Endothelial cell of umbilical vein (primary cell): ENCODE measurements at regions not wholly inside any gene's neighbourhood (a gene's known extent, or its start where the extent isn't known, plus 50 kb on each side); places are given as distances from the start of the nearest gene placed in this dataset.

Source experiments
- BruUV-seq: library from RNA; stranded (reverse); fragments of 400-500 nt; replicated peaks from 2 replicates; lab custom pipeline; 2021; lab: Mats Ljungman, UMichigan
- CTCF ChIA-PET: fragments of 300-600, 350-600 bp; sonication (Branson Sonifier 250); formaldehyde crosslinking; loops from one replicate; lab custom pipeline; 2021; ENCODE audit warnings: antibody characterized with exemption, inconsistent platforms; lab: Charles Lee
- POLR2A ChIA-PET: fragments of 300-600, 350-600 bp; sonication (Branson Sonifier 250); formaldehyde crosslinking; loops from one replicate; lab custom pipeline; 2021; ENCODE audit warnings: antibody characterized with exemption, inconsistent platforms; lab: Charles Lee
- DNase-seq: peaks from one replicate; pipeline ENCODE4 v3.0.0-alpha.2; 2011; ENCODE audit warnings: low read depth, low spot score
- FAIRE-seq: peaks from 2 replicates; lab custom pipeline; 2011; peaks lifted over from hg19 to GRCh38; lab: Jason Lieb, UNC
- H2AFZ ChIP-seq: 2 replicates; pipeline ENCODE4 v1.6.0; 2012; ENCODE audit warnings: low read depth, low read length, control low read depth, inconsistent platforms
- H3K27ac ChIP-seq: 2 replicates; pipeline ENCODE4 v1.5.1; 2011; ENCODE audit warnings: low read depth, mild to moderate bottlenecking, control low read depth, low read length, moderate library complexity; ENCODE audit not compliant: insufficient read depth
- H3K27me3 ChIP-seq, 2 experiments: 2 replicates each; pipeline versions ENCODE4 v1.6.0 to v1.6.1; 2011; ENCODE audit warnings: low read length in 2 of 2, mixed read lengths in 1 of 2; ENCODE audit not compliant: control insufficient read depth in 2 of 2, insufficient read depth in 2 of 2
- H3K36me3 ChIP-seq, 2 experiments: 2 replicates in 1 of 2; 3 replicates in 1 of 2; pipeline ENCODE4 v1.5.1; 2011; ENCODE audit warnings: low read length in 2 of 2, mild to moderate bottlenecking in 1 of 2, moderate library complexity in 1 of 2; ENCODE audit not compliant: control insufficient read depth in 2 of 2, insufficient read depth in 2 of 2; ENCODE audit errors: extremely low read depth in 1 of 2
- H3K4me1 ChIP-seq: 3 replicates; pipeline ENCODE4 v1.5.1; 2011; ENCODE audit warnings: mild to moderate bottlenecking, low read length; ENCODE audit not compliant: control insufficient read depth, insufficient read depth; ENCODE audit errors: extremely low read depth
- H3K4me2 ChIP-seq: 2 replicates; pipeline ENCODE4 v1.6.1; 2011; ENCODE audit warnings: low read length, control low read depth, mixed read lengths; ENCODE audit not compliant: insufficient read depth
- H3K4me3 ChIP-seq, 3 experiments: fragments of 200-600 bp in 1 of 3; sonication (generic), shearing (Covaris generic) in 1 of 3; replicated peaks in 1 of 3; 2 replicates each; pipeline ENCODE4 v1.5.1; 2011 to 2016; ENCODE audit warnings: control low read depth in 3 of 3, low read length in 3 of 3, mild to moderate bottlenecking in 2 of 3, inconsistent platforms in 1 of 3, low read depth in 1 of 3, moderate library complexity in 1 of 3; ENCODE audit not compliant: insufficient read depth in 1 of 3
- H3K79me2 ChIP-seq: 2 replicates; pipeline ENCODE4 v1.6.0; 2012; ENCODE audit warnings: low read length, inconsistent platforms; ENCODE audit not compliant: control insufficient read depth, insufficient read depth
- H3K9ac ChIP-seq: replicated peaks from 2 replicates; pipeline ENCODE3; 2011; ENCODE audit warnings: low read length, control low read depth; ENCODE audit not compliant: insufficient read depth; ENCODE audit errors: extremely low read depth
- H3K9me1 ChIP-seq: replicated peaks from 3 replicates; pipeline ENCODE4 v1.6.0; 2011; ENCODE audit warnings: mild to moderate bottlenecking, low read length; ENCODE audit not compliant: control insufficient read depth, insufficient read depth; ENCODE audit errors: extremely low read depth
- H3K9me3 ChIP-seq: replicated peaks from 2 replicates; pipeline ENCODE4 v1.5.1; 2012; ENCODE audit warnings: low read length, inconsistent platforms; ENCODE audit not compliant: control insufficient read depth, insufficient read depth
- H4K20me1 ChIP-seq: replicated peaks from 2 replicates; pipeline ENCODE3; 2011; ENCODE audit warnings: mild to moderate bottlenecking, low read length; ENCODE audit not compliant: control insufficient read depth, insufficient read depth; ENCODE audit errors: extremely low read depth
- CTCF ChIP-seq, 2 donors: IDR thresholded peaks; 1 replicate in 1 of 2; 2 replicates in 1 of 2; pipeline ENCODE4 v1.5.1; 2011; ENCODE audit warnings: low read length in 2 of 2, mild to moderate bottlenecking in 2 of 2, moderate library complexity in 2 of 2, control low read depth in 1 of 2, inconsistent platforms in 1 of 2, low read depth in 1 of 2; ENCODE audit not compliant: insufficient read depth in 1 of 2; ENCODE audit errors: extremely low read depth in 1 of 2
- EZH2 ChIP-seq: IDR thresholded peaks from 2 replicates; pipeline ENCODE4 v1.6.1; 2012; ENCODE audit warnings: borderline replicate concordance, low read depth, mild to moderate bottlenecking, moderate library complexity, low read length, inconsistent platforms; ENCODE audit not compliant: severe bottlenecking
- FOS ChIP-seq: IDR thresholded peaks from 2 replicates; pipeline ENCODE4 v1.6.1; 2011; ENCODE audit warnings: mild to moderate bottlenecking, low read length, moderate library complexity, borderline replicate concordance; ENCODE audit not compliant: insufficient read depth
- GATA2 ChIP-seq: IDR thresholded peaks from 2 replicates; pipeline ENCODE4 v1.7.0; 2011; ENCODE audit warnings: low read depth, mild to moderate bottlenecking, moderate library complexity, mixed read lengths, low read length; ENCODE audit not compliant: insufficient read length, insufficient read depth
- JUN ChIP-seq: IDR thresholded peaks from 2 replicates; pipeline ENCODE4 v1.6.1; 2011; ENCODE audit warnings: borderline replicate concordance, low read depth; ENCODE audit not compliant: insufficient read length, insufficient read depth
- MAX ChIP-seq: IDR thresholded peaks from 2 replicates; pipeline ENCODE4 v1.6.1; 2011; ENCODE audit not compliant: insufficient read depth, insufficient read length
- MYC ChIP-seq: IDR thresholded peaks from one replicate; pipeline ENCODE4 v1.6.1; 2011; ENCODE audit warnings: mild to moderate bottlenecking, low read depth, low read length
- POLR2A ChIP-seq: IDR thresholded peaks from 2 replicates; pipeline ENCODE4 v1.6.1; 2012; ENCODE audit warnings: low read depth, mild to moderate bottlenecking, control low read depth, low read length
- POLR2AphosphoS5 ChIP-seq: IDR thresholded peaks from 2 replicates; pipeline ENCODE4 v1.6.1; 2012; ENCODE audit warnings: low read depth, mild to moderate bottlenecking, control low read depth, low read length, moderate library complexity; ENCODE audit not compliant: insufficient read depth
- dilution Hi-C: fragments of 300-500 bp; cut with MboI; formaldehyde crosslinking; loops from one replicate; pipeline ENCODE4 v1.15.0; 2019; ENCODE audit warnings: low sequenced_read_pairs; ENCODE audit not compliant: extremely low pct_ligation_motif_present
- intact Hi-C: fragments of 100-400 bp; cut with micrococcal nuclease; formaldehyde crosslinking; loops from one replicate; pipeline ENCODE4 v1.10.0; 2022

DNA sequence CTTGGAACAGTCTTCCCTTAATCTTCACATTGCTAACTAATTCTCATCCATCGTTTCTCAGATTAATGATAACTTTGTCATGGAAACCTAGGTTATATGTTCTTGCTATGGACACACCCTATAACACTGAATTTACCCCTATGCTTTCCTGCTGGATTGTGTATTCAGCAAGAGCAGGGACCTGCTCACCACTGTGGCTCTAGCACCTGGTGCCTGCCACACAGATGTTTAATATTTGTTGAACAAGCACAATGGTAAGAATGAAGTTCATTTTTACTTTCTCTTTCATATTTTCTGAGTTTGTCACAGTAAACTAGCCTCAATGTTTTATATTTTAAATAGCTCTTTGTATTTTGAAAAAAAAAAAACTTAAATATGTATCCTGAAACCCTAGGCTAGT, 734.0 kb upstream of the DIAPH2 start:
- no peak for TF ChIP-seq EZH2
- no peak for TF ChIP-seq POLR2A
- TF ChIP-seq CTCF (IDR thresholded peaks at IDR 0.05; ENCODE audit: extremely low read depth in 1 of 2, insufficient read depth in 1 of 2, low read depth in 1 of 2, low read length in 2 of 2): no peak
- TF ChIP-seq MYC: no peak
- TF ChIP-seq POLR2AphosphoS5: no peak
- TF ChIP-seq MAX: no peak
- no peak for TF ChIP-seq FOS
- no peak for TF ChIP-seq GATA2
- no peak for TF ChIP-seq JUN
- CTCF ChIA-PET: no interaction called here
- H3K9ac ChIP-seq: no peak overlapping the region
- no peak for DNase-seq
- H3K27ac ChIP-seq: no peak overlapping the region
- intact Hi-C loops (no loop called here), dilution Hi-C loops (no loop called here)
- H2AFZ ChIP-seq: no peak overlapping the region
- no peaks in the 10 kb centered on the region for H3K79me2 ChIP-seq
- BruUV-seq: no TSS peak
- no peaks in the 10 kb centered on the region for H3K9me1 ChIP-seq
- no peaks in the 10 kb centered on the region for H3K4me1 ChIP-seq
- no peaks in the 10 kb centered on the region for H4K20me1 ChIP-seq
- no peak for FAIRE-seq
- H3K9me3 ChIP-seq: no peaks in the 10 kb centered on the region
- H3K36me3 ChIP-seq: no peaks in the 10 kb centered on the region
- no peak overlapping the region for H3K4me2 ChIP-seq
- POLR2A ChIA-PET: no interaction called here
- H3K27me3 ChIP-seq: no peaks in the 10 kb centered on the region
- no peak overlapping the region for H3K4me3 ChIP-seq
